ENCODE measurements at regions not wholly inside any gene's neighbourhood (a gene's known extent, or its start where the extent isn't known, plus 50 kb on each side); places are given as distances from the start of the nearest gene placed in this dataset.
"Not testable (repeated sequence)": the region's sequence is repeated elsewhere in the genome, so short reads cannot be mapped to it uniquely, and the experiment has no call there.

- DNase-seq (ENCODE audit: low read depth): no peak
Observed at GRCh38 chr7:140283472-140283871, 106.7 kb upstream of the KDM7A start.

GRCh38 chr7:140281960-140282359 lies 105.2 kb upstream of the KDM7A start:
- no peak for DNase-seq (ENCODE audit: low read depth)

GRCh38 chr7:140281255-140281654 lies 104.5 kb upstream of the KDM7A start:
- no peak for DNase-seq (ENCODE audit: low read depth)

GRCh38 chr7:140276001-140276400 lies 99.2 kb upstream of the KDM7A start:
- no peak for DNase-seq (ENCODE audit: low read depth)

- no peak for DNase-seq (ENCODE audit: low read depth)
Observed at GRCh38 chr7:140275069-140275965, 98.5 kb upstream of the KDM7A start.

GRCh38 chr7:140273417-140273816 lies 96.6 kb upstream of the KDM7A start:
- no peak for DNase-seq (ENCODE audit: low read depth)

GRCh38 chr7:140271643-140271968 lies 94.8 kb upstream of the KDM7A start:
- not testable (repeated sequence) for DNase-seq (ENCODE audit: low read depth)

GRCh38 chr7:140269004-140269638 lies 92.3 kb upstream of the KDM7A start:
- DNase-seq (ENCODE audit: low read depth): no peak

- no peak for DNase-seq (ENCODE audit: low read depth)
Observed at GRCh38 chr7:140267381-140268226, 90.8 kb upstream of the KDM7A start.

GRCh38 chr7:140263277-140263676 lies 86.5 kb upstream of the KDM7A start:
- DNase-seq (ENCODE audit: low read depth): peak; percentile 7

GRCh38 chr7:140262242-140262903 lies 85.6 kb upstream of the KDM7A start:
- no peak for DNase-seq (ENCODE audit: low read depth)

- no peak for DNase-seq (ENCODE audit: low read depth)
Observed at GRCh38 chr7:140261522-140261921, 84.7 kb upstream of the KDM7A start.

- DNase-seq (ENCODE audit: low read depth): no peak
Observed at GRCh38 chr7:140261105-140261486, 84.3 kb upstream of the KDM7A start.

GRCh38 chr7:140260352-140261104 lies 83.7 kb upstream of the KDM7A start:
- DNase-seq (ENCODE audit: low read depth): no peak

GRCh38 chr7:140257278-140257677 lies 80.5 kb upstream of the KDM7A start:
- DNase-seq (ENCODE audit: low read depth): not testable (repeated sequence)

- not testable (repeated sequence) for DNase-seq (ENCODE audit: low read depth)
Observed at GRCh38 chr7:140254976-140255375, 78.2 kb upstream of the KDM7A start.

- no peak for DNase-seq (ENCODE audit: low read depth)
Observed at GRCh38 chr7:140249036-140249806, 72.4 kb upstream of the KDM7A start.

GRCh38 chr7:140247559-140247958 lies 70.8 kb upstream of the KDM7A start:
- no peak for DNase-seq (ENCODE audit: low read depth)

- DNase-seq (ENCODE audit: low read depth): no peak
Observed at GRCh38 chr7:140245611-140246105, 68.9 kb upstream of the KDM7A start.

Measured in activated gamma-delta T cell treated with anti-CD3 and anti-CD28 coated beads, Interleukin-2, amount 50 U/mL, for 16 hours (primary cell).